Effector memory CD4-positive, alpha-beta T cell (primary cell): ENCODE measurements at regions not wholly inside any gene's neighbourhood (a gene's known extent, or its start where the extent isn't known, plus 50 kb on each side); places are given as distances from the start of the nearest gene placed in this dataset.

Experiments used
- DNase-seq, 3 donors: peaks; one replicate each; pipeline ENCODE4 v3.0.0-alpha.2; 2020
- H3K27ac ChIP-seq: 2 replicates; pipeline ENCODE4 v1.7.0; 2013; ENCODE audit warnings: mild to moderate bottlenecking, low read length, moderate library complexity; ENCODE audit not compliant: insufficient read depth, poor library complexity, severe bottlenecking
- H3K27me3 ChIP-seq: replicated peaks from 2 replicates; pipeline ENCODE4 v1.7.0; 2013; ENCODE audit warnings: mild to moderate bottlenecking, low read length; ENCODE audit not compliant: insufficient read depth, control insufficient read depth, poor library complexity, severe bottlenecking
- H3K36me3 ChIP-seq: 2 replicates; pipeline ENCODE4 v1.7.0; 2013; ENCODE audit warnings: mild to moderate bottlenecking, low read length, moderate library complexity; ENCODE audit not compliant: control insufficient read depth, insufficient read depth
- H3K4me1 ChIP-seq: 2 replicates; pipeline ENCODE4 v1.7.0; 2013; ENCODE audit warnings: low read length, mild to moderate bottlenecking; ENCODE audit not compliant: control insufficient read depth, insufficient read depth, poor library complexity, severe bottlenecking
- H3K4me3 ChIP-seq: 2 replicates; pipeline ENCODE4 v1.7.0; 2013; ENCODE audit warnings: low read length, low read depth, mild to moderate bottlenecking; ENCODE audit not compliant: insufficient read depth, poor library complexity, severe bottlenecking
- H3K9me3 ChIP-seq: 2 replicates; pipeline ENCODE4 v1.7.0; 2013; ENCODE audit warnings: mild to moderate bottlenecking, low read length, moderate library complexity; ENCODE audit not compliant: control insufficient read depth

GRCh38 chr10:105328503-105329133 lies 687.5 kb downstream of the SORCS3 start:
- no peak overlapping the region for H3K27ac ChIP-seq
- no peak overlapping the region for H3K4me3 ChIP-seq
- no peaks in the 10 kb centered on the region for H3K9me3 ChIP-seq
- no peaks in the 10 kb centered on the region for H3K4me1 ChIP-seq
- H3K36me3 ChIP-seq = no peaks in the 10 kb centered on the region
- DNase-seq = no peak
- H3K27me3 ChIP-seq = no peaks in the 10 kb centered on the region
